NCI-H2171 treated with DMSO at 0.1 percent for 48 hours (cell line): ENCODE measurements at regions not wholly inside any gene's neighbourhood (a gene's known extent, or its start where the extent isn't known, plus 50 kb on each side); places are given as distances from the start of the nearest gene placed in this dataset.

Experiments
- DNase-seq: peaks from one replicate; lab custom pipeline; 2025; lab: John Stamatoyannopoulos, UW

GRCh38 chr9:28024676-28025075, 451.4 kb upstream of the C9orf72 start:
- DNase-seq: no peak

GRCh38 chr9:28025186-28025585, 451.9 kb upstream of the C9orf72 start:
- no peak for DNase-seq

DNA sequence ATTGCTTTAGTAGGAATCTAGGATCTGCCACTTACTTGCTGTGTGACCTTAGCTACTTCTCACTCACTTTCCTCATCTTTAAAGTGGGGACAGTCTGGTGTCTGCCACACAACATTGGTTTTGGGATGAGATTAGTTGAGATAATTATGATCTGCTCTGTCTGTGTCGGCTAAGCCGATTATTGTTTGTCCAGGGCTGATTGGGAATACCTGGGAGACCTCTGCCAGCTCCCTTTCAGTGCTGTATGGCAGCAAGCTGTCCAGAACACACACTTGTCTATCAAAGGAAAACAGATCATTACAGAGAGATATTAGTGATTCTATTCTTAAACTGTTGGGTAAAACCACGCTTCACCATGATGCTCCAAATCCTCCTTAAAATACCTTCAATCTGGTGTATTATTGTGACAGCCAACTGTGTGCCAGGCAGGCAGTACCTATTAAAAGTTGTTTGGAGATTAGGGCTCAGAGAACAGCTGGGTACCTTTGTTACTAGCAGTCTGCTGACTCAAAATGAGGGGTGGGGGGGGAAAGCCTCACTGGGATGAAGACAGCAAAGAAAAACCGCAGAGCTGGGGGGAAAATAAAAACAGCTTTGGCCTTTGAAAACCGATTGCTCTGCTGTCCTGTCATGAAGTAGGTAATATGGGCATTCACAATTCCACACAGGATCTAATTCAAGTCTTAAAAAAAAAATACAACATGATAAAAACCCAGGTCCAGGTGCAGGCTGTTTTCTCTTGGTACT, 458.4 kb upstream of the C9orf72 start:
- DNase-seq: peak; percentile 66

DNA sequence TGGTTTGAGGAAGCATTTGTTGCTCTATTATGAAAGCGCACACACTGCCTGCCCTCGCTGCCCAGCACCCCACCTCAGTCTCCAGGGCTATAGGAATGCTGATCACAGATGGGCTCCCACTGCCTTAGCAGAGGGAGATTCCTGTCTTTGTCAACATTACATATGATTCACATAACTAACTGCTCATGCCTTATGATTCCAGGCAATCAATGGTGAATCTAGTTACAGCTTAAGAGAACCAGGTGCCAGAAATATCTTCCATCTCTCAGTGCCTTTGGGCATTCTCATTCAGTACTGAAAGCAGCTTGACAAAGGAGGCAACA, 458.9 kb upstream of the C9orf72 start:
- peak; percentile 66 for DNase-seq

- no peak for DNase-seq
Measured at GRCh38 chr9:28034242-28034641, 461.0 kb upstream of the C9orf72 start.

- DNase-seq: no peak
Measured at GRCh38 chr9:28037968-28038367, 464.7 kb upstream of the C9orf72 start.

GRCh38 chr9:28045051-28045450, 471.8 kb upstream of the C9orf72 start:
- DNase-seq: peak; percentile 33

GRCh38 chr9:28050046-28050445, 476.8 kb upstream of the C9orf72 start:
- DNase-seq: no peak

- DNase-seq: no peak
Measured at GRCh38 chr9:28050941-28051340, 477.7 kb upstream of the C9orf72 start.

DNA sequence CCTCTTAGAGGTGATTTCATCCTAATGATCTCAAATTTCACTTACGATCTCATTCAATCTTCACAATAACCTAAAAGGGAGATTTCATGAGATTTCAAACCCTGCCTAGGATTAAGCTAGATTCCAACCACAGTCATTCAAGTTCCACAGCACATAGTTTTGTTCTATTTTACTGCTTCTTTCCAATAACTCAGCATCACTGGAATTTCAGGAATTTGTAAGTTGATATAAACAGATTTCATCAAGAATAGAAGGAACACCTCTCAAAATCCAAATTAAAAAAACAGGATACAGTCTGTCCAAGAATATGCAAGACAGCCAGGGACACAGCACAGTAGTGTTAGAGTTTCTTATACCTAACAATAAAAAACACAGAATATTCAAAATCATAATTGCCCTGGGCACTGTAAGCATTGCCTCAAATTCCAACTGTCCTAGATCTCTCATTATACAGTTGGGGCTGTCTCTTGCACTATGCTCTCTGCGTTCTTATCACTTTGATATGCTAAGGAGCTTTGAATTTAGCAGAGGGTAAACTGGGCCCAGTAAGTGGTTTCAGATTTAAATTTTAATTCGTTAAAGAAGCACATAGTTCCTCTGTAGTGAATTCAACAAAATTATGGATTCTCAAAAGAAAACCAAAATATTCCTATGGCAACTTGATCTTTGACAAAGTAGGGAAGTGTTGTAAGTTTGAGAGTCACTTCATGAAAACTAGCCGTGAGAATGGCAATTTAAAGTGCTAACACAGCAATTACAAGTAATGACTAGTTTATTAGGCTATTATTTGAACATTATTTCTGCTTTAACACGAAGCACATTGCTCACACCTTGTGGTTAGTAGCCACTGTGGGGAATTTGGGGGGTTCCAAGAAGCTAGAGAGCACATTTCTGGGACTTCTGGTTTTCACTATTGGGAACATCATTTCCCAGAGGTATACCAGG, 478.6 kb upstream of the C9orf72 start:
- no peak for DNase-seq

GRCh38 chr9:28053096-28053777, 480.0 kb upstream of the C9orf72 start:
- DNase-seq: no peak

- DNase-seq: no peak
Measured at GRCh38 chr9:28056006-28056405, 482.7 kb upstream of the C9orf72 start.

DNA sequence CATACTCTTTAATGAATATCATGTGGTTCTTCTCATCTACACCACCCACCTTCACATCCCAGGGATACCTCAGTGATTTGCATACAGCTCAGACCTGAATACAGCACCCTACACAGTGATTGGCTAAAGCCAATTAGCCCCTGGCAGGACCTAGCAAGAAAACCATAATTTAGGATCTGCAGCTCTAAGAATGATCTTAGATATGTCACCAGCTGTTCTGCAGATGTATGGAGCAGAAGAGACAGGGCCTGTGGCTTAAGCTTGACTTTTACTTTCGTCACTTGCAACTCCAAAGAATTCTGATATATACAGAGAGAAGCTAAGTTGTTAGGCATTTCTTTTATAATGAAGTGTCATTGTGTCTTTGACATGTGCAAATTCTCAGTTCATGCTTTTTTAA, 483.2 kb upstream of the C9orf72 start:
- no peak for DNase-seq

- DNase-seq: no peak
Measured at GRCh38 chr9:28059192-28059591, 485.9 kb upstream of the C9orf72 start.

DNA sequence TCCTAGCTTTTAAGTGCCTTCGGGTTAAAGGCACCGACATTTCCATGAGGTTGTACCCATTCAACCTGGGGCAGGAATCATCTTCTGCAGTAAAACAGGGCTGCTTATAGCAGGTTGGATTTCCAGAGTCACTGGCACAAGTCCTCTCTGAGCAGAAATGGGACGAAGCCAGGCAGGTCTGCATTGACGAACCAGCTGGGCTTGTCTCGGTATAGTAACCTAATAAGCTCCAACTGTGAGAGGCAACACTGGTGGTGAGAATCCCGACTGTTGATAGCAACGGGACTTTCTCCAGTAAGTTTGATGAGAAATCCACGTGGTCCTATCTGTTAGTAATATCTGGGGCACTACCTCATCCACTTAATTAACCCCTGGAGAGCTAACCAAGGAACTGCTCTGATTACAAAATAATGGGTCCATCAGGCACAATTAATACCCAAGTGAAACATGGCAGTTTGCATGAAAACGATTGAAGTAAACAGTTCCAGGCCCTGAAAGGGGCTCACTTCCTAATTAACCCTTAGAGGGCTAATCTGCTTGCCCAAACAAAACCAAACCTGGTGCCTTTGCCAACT, 491.0 kb upstream of the C9orf72 start:
- DNase-seq: peak; percentile 12

DNA sequence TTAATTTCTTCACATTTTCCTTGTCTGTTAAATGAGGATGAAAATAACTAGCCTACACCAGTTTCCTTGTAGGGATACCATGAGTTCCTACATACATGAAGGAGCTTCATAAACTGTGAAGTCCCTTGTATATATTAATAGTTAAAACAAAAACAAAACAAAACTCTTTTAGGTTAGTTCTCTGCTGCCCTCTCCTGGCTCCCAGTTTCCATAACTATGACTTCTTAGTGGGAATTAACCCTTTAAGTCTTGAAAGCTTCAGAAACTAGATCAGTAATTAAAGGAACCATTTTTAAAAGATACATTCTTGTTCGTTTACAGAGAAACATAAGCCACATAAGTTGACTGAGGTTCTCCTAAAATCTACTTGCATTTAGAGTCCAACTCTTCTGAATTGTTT, 500.0 kb upstream of the C9orf72 start:
- peak; percentile 34 for DNase-seq

DNA sequence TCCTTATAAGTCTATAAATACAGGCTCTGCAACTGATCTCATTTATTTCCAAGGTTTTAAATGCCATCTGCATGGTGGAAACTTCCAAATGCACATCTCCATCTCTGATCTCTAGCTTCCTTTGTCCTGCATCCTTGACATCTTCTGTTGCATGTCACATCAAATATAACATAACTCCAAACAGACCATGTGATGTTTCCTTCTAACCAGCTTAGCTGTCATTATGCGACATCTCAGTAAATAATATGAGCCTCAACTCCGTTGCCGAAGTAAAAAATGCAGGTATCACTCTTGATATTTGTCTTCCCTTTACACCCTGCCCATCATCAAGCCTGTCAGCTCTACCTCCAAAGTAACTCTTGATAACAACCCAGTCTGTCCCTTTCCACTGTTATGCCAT, 506.4 kb upstream of the C9orf72 start:
- no peak for DNase-seq

GRCh38 chr9:28082671-28083070, 509.4 kb upstream of the C9orf72 start:
- no peak for DNase-seq

DNA sequence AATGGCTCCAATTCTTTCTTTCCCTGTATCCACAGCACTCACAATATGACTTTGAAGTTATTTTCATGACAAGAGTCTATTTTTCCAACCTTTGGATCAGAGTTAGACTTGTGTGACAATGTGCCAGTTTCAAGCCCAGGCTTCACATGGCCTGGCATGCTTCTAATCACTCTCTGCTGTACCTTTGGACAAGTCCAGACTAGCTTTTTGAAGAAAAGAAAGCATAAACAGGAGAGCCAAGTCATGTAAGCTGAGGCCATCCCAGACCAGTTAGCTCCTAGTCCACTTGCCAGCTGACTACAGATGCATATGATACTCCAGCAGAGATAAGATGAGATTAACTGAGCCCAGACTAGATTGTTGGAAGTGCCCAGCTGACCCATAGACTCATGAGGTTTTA, 513.6 kb upstream of the C9orf72 start:
- no peak for DNase-seq

DNA sequence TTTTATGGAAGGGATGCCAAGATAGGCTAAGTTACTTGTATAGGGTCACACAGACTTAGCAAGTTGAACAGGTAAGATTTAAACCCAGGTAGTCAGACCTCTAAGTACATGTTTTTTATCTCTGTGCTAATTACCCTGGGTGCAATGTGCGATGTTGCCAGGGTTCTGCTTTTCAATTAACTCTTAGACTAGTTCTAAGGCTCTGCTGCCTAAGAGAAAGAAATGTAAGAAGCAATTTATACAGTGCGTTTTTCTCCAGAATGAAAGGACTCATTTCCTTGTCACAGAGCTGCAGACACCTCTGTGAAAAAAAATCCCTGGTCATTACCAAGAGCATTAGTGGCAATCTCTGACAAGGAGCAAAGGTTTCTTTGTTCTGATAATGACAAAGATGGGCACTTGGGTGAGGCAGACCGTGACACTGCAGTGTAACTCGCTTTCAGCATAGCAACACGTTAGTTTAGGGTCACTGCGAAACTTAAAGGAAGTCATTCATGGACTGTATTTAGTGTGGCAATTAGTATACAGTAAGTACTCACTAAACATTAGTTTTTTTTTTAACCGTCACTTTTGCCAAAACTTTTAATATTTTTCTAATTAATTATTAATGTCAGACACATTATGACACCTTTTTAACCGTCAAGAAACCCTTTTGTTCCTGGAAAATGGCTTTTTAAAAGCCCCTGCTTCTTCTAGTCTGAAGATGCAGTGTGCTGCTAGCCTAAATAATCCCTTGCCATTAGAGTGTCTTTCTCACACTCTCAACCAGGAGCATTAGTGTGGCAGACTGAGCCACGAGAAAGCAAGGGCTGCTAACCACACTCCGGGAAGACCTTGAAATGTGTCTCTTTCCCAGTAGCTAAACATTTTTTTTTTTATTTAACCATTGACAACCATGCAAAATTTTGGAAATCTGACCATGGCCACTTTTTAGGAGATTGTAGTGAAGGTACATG, 520.0 kb upstream of the C9orf72 start:
- DNase-seq: no peak

DNA sequence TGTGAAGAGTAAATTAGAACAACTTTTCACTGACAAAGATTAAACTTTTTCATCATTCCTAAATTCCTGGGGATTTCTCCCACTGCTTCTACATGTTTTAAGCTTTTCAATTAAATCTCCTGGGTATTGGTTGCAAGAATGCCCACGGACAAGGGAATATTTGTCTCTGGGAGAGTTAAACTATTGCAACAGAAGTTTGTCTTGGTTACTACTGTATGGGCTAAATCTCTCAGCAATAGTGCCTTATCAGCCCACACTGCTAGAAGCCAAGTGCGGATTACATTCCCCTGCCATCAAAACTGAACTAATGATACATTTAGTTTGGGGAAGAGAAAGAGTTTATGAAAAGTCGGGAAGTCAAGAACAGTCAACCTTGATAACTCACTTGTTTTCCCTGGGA, 528.2 kb upstream of the C9orf72 start:
- DNase-seq: no peak
